HCT116 (cell line): ENCODE measurements at regions not wholly inside any gene's neighbourhood (a gene's known extent, or its start where the extent isn't known, plus 50 kb on each side); places are given as distances from the start of the nearest gene placed in this dataset.

Experiments used
- ATAC-seq: fragments of 200-7000 bp; cut with Tn5 transposase; 2 replicates; pipeline ENCODE4 v1.9.1; 2020; ENCODE audit warnings: mild to moderate bottlenecking, moderate library complexity
- BruUV-seq: library from RNA; stranded (reverse); fragments of 400-500 nt; replicated peaks from 2 replicates; lab custom pipeline; 2021; lab: Mats Ljungman, UMichigan
- CTCF ChIA-PET: fragments of 300-600 bp; sonication (Branson Sonifier 250); formaldehyde crosslinking; loops from one replicate; lab custom pipeline; 2021; ENCODE audit warnings: antibody characterized with exemption; lab: Charles Lee
- POLR2A ChIA-PET: fragments of 300-600, 350-600 bp; sonication (Branson Sonifier 250); formaldehyde crosslinking; loops from one replicate; lab custom pipeline; 2021; ENCODE audit warnings: antibody characterized with exemption; lab: Charles Lee
- RAD21 ChIA-PET, 2 experiments: fragments of 300-600 bp; sonication (Branson Sonifier 250); formaldehyde crosslinking; loops; one replicate each; lab custom pipeline; 2023; ENCODE audit warnings: low total read pairs in 2 of 2; ENCODE audit not compliant: uncharacterized antibody in 2 of 2, unreplicated experiment in 2 of 2, low non-redundant PET in 1 of 2; lab: Charles Lee
- DNase-seq: peaks from one replicate; pipeline ENCODE4 v3.0.0-alpha.2; 2010; ENCODE audit warnings: low read depth, low spot score
- H2AFZ ChIP-seq: fragments of 200-600 bp; shearing (Covaris generic), sonication (generic); 2 replicates; pipeline ENCODE4 v1.6.1; 2017; ENCODE audit warnings: low read depth, mixed run types, mixed read lengths, antibody characterized with exemption, low read length; ENCODE audit not compliant: poor library complexity, severe bottlenecking
- H3K27ac ChIP-seq: 2 replicates; pipeline ENCODE4 v1.5.1; 2012; ENCODE audit warnings: low read depth, low read length
- H3K27me3 ChIP-seq: fragments of 200-600 bp; sonication (generic); 2 replicates; pipeline ENCODE4 v1.6.1; 2016; ENCODE audit warnings: mixed run types, low read length, mixed read lengths; ENCODE audit not compliant: insufficient read depth
- H3K36me3 ChIP-seq, 2 experiments: fragments of 200-500 bp in 1 of 2; fragments of 200-600 bp in 1 of 2; sonication (Bioruptor generic) in 1 of 2; sonication (generic) in 1 of 2; 2 replicates each; pipeline versions ENCODE4 v1.5.1 to v1.6.1; 2014 to 2016; ENCODE audit warnings: low read length in 2 of 2, inconsistent platforms in 1 of 2, mixed read lengths in 1 of 2, mixed run types in 1 of 2; ENCODE audit not compliant: insufficient read depth in 2 of 2, control insufficient read depth in 1 of 2
- H3K4me1 ChIP-seq, 2 experiments: fragments of 200-600 bp in 1 of 2; sonication (generic) in 1 of 2; 2 replicates each; pipeline versions ENCODE4 v1.5.1 to v1.6.1; 2012 to 2017; ENCODE audit warnings: low read length in 2 of 2, inconsistent platforms in 1 of 2, mild to moderate bottlenecking in 1 of 2, mixed read lengths in 1 of 2, mixed run types in 1 of 2, moderate library complexity in 1 of 2; ENCODE audit not compliant: insufficient read depth in 2 of 2, control insufficient read depth in 1 of 2
- H3K4me2 ChIP-seq: fragments of 200-600 bp; sonication (generic); 2 replicates; pipeline ENCODE4 v1.6.1; 2017; ENCODE audit warnings: mixed run types, low read length, mixed read lengths
- H3K4me3 ChIP-seq, 2 experiments: fragments of 200-600 bp in 1 of 2; sonication (generic) in 1 of 2; replicated peaks in 1 of 2; 2 replicates each; pipeline ENCODE4 v1.5.1; 2011 to 2016; ENCODE audit warnings: low read length in 2 of 2, control low read depth in 1 of 2, low read depth in 1 of 2, mild to moderate bottlenecking in 1 of 2, mixed read lengths in 1 of 2, mixed run types in 1 of 2
- H3K79me2 ChIP-seq: fragments of 200-600 bp; sonication (generic); 2 replicates; pipeline ENCODE4 v1.6.1; 2017; ENCODE audit warnings: mild to moderate bottlenecking, mixed run types, low read length, moderate library complexity, mixed read lengths; ENCODE audit not compliant: insufficient read depth
- H3K9ac ChIP-seq: fragments of 200-600 bp; sonication (generic); 2 replicates; pipeline ENCODE4 v1.6.1; 2016; ENCODE audit warnings: low read length, mixed read lengths
- H3K9me2 ChIP-seq: fragments of 200-600 bp; sonication (generic), shearing (Covaris generic); 2 replicates; pipeline ENCODE4 v1.6.1; 2017; ENCODE audit warnings: mixed run types, mild to moderate bottlenecking, moderate library complexity; ENCODE audit not compliant: insufficient read depth
- H3K9me3 ChIP-seq, 2 experiments: fragments of 200-500 bp in 1 of 2; fragments of 200-600 bp in 1 of 2; sonication (Bioruptor generic) in 1 of 2; sonication (generic) in 1 of 2; 2 replicates each; pipeline ENCODE4 v1.6.1; 2014 to 2017; ENCODE audit warnings: low read length in 2 of 2, mixed read lengths in 2 of 2, inconsistent platforms in 1 of 2, low read depth in 1 of 2, mild to moderate bottlenecking in 1 of 2, mixed run types in 1 of 2, moderate library complexity in 1 of 2; ENCODE audit not compliant: control insufficient read depth in 1 of 2, insufficient read depth in 1 of 2
- H4K20me1 ChIP-seq: fragments of 200-600 bp; sonication (generic), shearing (Covaris generic); 2 replicates; pipeline ENCODE4 v1.6.1; 2017; ENCODE audit warnings: mixed run types, mild to moderate bottlenecking, moderate library complexity; ENCODE audit not compliant: insufficient read depth
- CBX3 ChIP-seq: IDR thresholded peaks from 2 replicates; pipeline ENCODE4 v1.6.1; 2012; ENCODE audit warnings: low read depth
- FOSL1 ChIP-seq: IDR thresholded peaks from 2 replicates; pipeline ENCODE4 v1.6.1; 2012; ENCODE audit warnings: low read depth
- POLR2A ChIP-seq: IDR thresholded peaks from 2 replicates; pipeline ENCODE4 v1.7.0; 2011; ENCODE audit warnings: borderline replicate concordance; ENCODE audit not compliant: insufficient read depth, insufficient read length; ENCODE audit errors: extremely low read depth
- RAD21 ChIP-seq: IDR thresholded peaks from 2 replicates; pipeline ENCODE4 v1.6.1; 2012; ENCODE audit warnings: low read depth, mild to moderate bottlenecking
- REST ChIP-seq: IDR thresholded peaks from 2 replicates; pipeline ENCODE4 v1.6.1; 2012; ENCODE audit warnings: low read depth
- SIN3A ChIP-seq: IDR thresholded peaks from 2 replicates; pipeline ENCODE4 v1.6.1; 2012; ENCODE audit warnings: low read depth
- SP1 ChIP-seq: IDR thresholded peaks from 2 replicates; pipeline ENCODE4 v1.6.1; 2012; ENCODE audit warnings: low read depth
- YY1 ChIP-seq: IDR thresholded peaks from 2 replicates; pipeline ENCODE4 v1.6.1; 2011; ENCODE audit warnings: low read length, low read depth, moderate library complexity, mild to moderate bottlenecking; ENCODE audit not compliant: insufficient replicate concordance; ENCODE audit errors: extremely low read depth
- ZBTB33 ChIP-seq: IDR thresholded peaks from 2 replicates; pipeline ENCODE4 v1.6.1; 2011; ENCODE audit warnings: mild to moderate bottlenecking, low read length, moderate library complexity; ENCODE audit not compliant: insufficient replicate concordance; ENCODE audit errors: extremely low read depth
- ZFX ChIP-seq: fragments of 450-650 bp; IDR thresholded peaks from 2 replicates; pipeline ENCODE4 v1.6.1; 2017
- intact Hi-C: fragments of 100-400 bp; cut with micrococcal nuclease; formaldehyde crosslinking; loops from 2 replicates; pipeline ENCODE4 v1.10.0; 2022

- Histone ChIP-seq H3K79me2 (no peaks in the 10 kb centered on the region), H3K36me3 (no peaks in the 10 kb centered on the region), H4K20me1 (no peaks in the 10 kb centered on the region), H2AFZ (no peak overlapping the region), H3K4me2 (no peak overlapping the region), H3K9me2 (no peaks in the 10 kb centered on the region), H3K4me3 (no peak overlapping the region), H3K27me3 (peaks cover 32% of the 10 kb centered on the region), H3K9me3 (no peaks in the 10 kb centered on the region), H3K27ac (no peak overlapping the region), H3K9ac (no peak overlapping the region), H3K4me1 (no peaks in the 10 kb centered on the region)
- no peak for TF ChIP-seq YY1
- TF ChIP-seq CBX3: no peak
- TF ChIP-seq FOSL1: no peak
- no peak for TF ChIP-seq ZBTB33
- TF ChIP-seq SP1: no peak
- no peak for TF ChIP-seq RAD21
- TF ChIP-seq ZFX: no peak
- no peak for TF ChIP-seq REST
- no peak for TF ChIP-seq SIN3A
- TF ChIP-seq POLR2A: no peak
- POLR2A ChIA-PET: no interaction called here
- RAD21 ChIA-PET: no interaction called here
- CTCF ChIA-PET: no interaction called here
- no TSS peak for BruUV-seq
- intact Hi-C loops: no loop called here
- ATAC-seq (no peak), DNase-seq (no peak)
Observed at GRCh38 chr5:60512117-60512516, 187.8 kb downstream of the DEPDC1B start.
